IPS-NIHi7 (cell line): ENCODE measurements at regions not wholly inside any gene's neighbourhood (a gene's known extent, or its start where the extent isn't known, plus 50 kb on each side); places are given as distances from the start of the nearest gene placed in this dataset.
"Not testable (repeated sequence)": the region's sequence is repeated elsewhere in the genome, so short reads cannot be mapped to it uniquely, and the experiment has no call there.

ENCODE experiments used
- DNase-seq: peaks from one replicate; pipeline ENCODE4 v3.0.0; 2012; ENCODE audit warnings: mixed read lengths; ENCODE audit errors: extremely low spot score

- DNase-seq, result no peak
Observed at GRCh38 chr9:82722051-82722450, 340.9 kb downstream of the RASEF start.

- DNase-seq, result no peak
Observed at GRCh38 chr9:82722561-82722960, 340.4 kb downstream of the RASEF start.

GRCh38 chr9:82726424-82727276, 336.3 kb downstream of the RASEF start:
- no peak for DNase-seq

GRCh38 chr9:82729141-82729540, 333.8 kb downstream of the RASEF start:
- no peak for DNase-seq

GRCh38 chr9:82729991-82730589, 332.9 kb downstream of the RASEF start:
- no peak for DNase-seq

GRCh38 chr9:82732928-82733327, 330.0 kb downstream of the RASEF start:
- DNase-seq, result no peak

- no peak for DNase-seq
Observed at GRCh38 chr9:82736126-82736525, 326.8 kb downstream of the RASEF start.

GRCh38 chr9:82736701-82737100, 326.2 kb downstream of the RASEF start:
- no peak for DNase-seq

GRCh38 chr9:82745919-82746318, 317.0 kb downstream of the RASEF start:
- no peak for DNase-seq

GRCh38 chr9:82750411-82750913, 312.5 kb downstream of the RASEF start:
- no peak for DNase-seq

- no peak for DNase-seq
Observed at GRCh38 chr9:82757924-82758323, 305.0 kb downstream of the RASEF start.

- no peak for DNase-seq
Observed at GRCh38 chr9:82761027-82761426, 301.9 kb downstream of the RASEF start.

- DNase-seq, result no peak
Observed at GRCh38 chr9:82761956-82762355, 301.0 kb downstream of the RASEF start.

- peak; percentile 54 for DNase-seq
Observed at GRCh38 chr9:82763656-82764055, 299.3 kb downstream of the RASEF start.

- no peak for DNase-seq
Observed at GRCh38 chr9:82764061-82764668, 298.8 kb downstream of the RASEF start.

GRCh38 chr9:82774707-82775231, 288.2 kb downstream of the RASEF start:
- DNase-seq, result not testable (repeated sequence)

GRCh38 chr9:82776508-82776907, 286.4 kb downstream of the RASEF start:
- DNase-seq, result no peak

- no peak for DNase-seq
Observed at GRCh38 chr9:82777366-82777765, 285.6 kb downstream of the RASEF start.

GRCh38 chr9:82778923-82779322, 284.0 kb downstream of the RASEF start:
- DNase-seq, result not testable (repeated sequence)

- no peak for DNase-seq
Observed at GRCh38 chr9:82780017-82780416, 282.9 kb downstream of the RASEF start.

- DNase-seq, result no peak
Observed at GRCh38 chr9:82781921-82782392, 281.0 kb downstream of the RASEF start.

GRCh38 chr9:82783045-82783444, 279.9 kb downstream of the RASEF start:
- no peak for DNase-seq
